A549 (cell line): ENCODE measurements at regions not wholly inside any gene's neighbourhood (a gene's known extent, or its start where the extent isn't known, plus 50 kb on each side); places are given as distances from the start of the nearest gene placed in this dataset.
A peak's percentile ranks its signal among the peaks of the same experiment; 100 is the strongest.
"Not testable (repeated sequence)": the region's sequence is repeated elsewhere in the genome, so short reads cannot be mapped to it uniquely, and the experiment has no call there.

Source experiments
- ATAC-seq, 2 experiments: fragments of 200-7000 bp in 1 of 2; fragments of >200 bp in 1 of 2; cut with Nextera tagmentation in 1 of 2; cut with Tn5 transposase in 1 of 2; 3 replicates each; pipeline versions ENCODE4 v1.8.0 to v1.9.1; 2018 to 2020; ENCODE audit warnings: mild to moderate bottlenecking in 1 of 2, moderate library complexity in 1 of 2
- CTCF ChIA-PET: fragments of 300-600 bp; sonication (Branson Sonifier 250); formaldehyde crosslinking; extraction: SDS; loops from one replicate; lab custom pipeline; 2021; ENCODE audit warnings: antibody characterized with exemption, inconsistent platforms; lab: Yijun Ruan, JAX
- POLR2A ChIA-PET: fragments of 350-600 bp; formaldehyde crosslinking; extraction: SDS; loops from one replicate; lab custom pipeline; 2021; ENCODE audit warnings: antibody characterized with exemption, inconsistent platforms; lab: Yijun Ruan, JAX
- DNase-seq, 2 experiments: peaks; one replicate each; pipeline versions ENCODE4 v3.0.0 to v3.0.0-alpha.2; 2011 to 2016; ENCODE audit warnings: low read depth in 1 of 2, low spot score in 1 of 2
- FAIRE-seq: peaks from 2 replicates; lab custom pipeline; 2011; peaks lifted over from hg19 to GRCh38; lab: Jason Lieb, UNC
- H3K27ac ChIP-seq, 2 experiments: fragments of >200 bp; sonication (Bioruptor Twin); formaldehyde crosslinking; 3 replicates each; pipeline ENCODE4 v1.5.1; 2016 to 2017
- H3K4me1 ChIP-seq: fragments of >200 bp; sonication (Bioruptor Twin); formaldehyde crosslinking; 3 replicates; pipeline ENCODE4 v1.6.1; 2016
- H3K4me2 ChIP-seq: fragments of >200 bp; sonication (Bioruptor Twin); formaldehyde crosslinking; 3 replicates; pipeline ENCODE4 v1.6.1; 2016
- H3K4me3 ChIP-seq: fragments of >200 bp; sonication (Bioruptor Twin); formaldehyde crosslinking; 3 replicates; pipeline ENCODE4 v1.5.1; 2016
- H3K9me3 ChIP-seq: fragments of >200 bp; sonication (Bioruptor Twin); formaldehyde crosslinking; 3 replicates; pipeline ENCODE4 v1.6.1; 2016
- CBX2 ChIP-seq: fragments of 200-600 bp; sonication (generic); IDR thresholded peaks from 2 replicates; pipeline ENCODE4 v1.6.1; 2016; ENCODE audit warnings: low read depth, mild to moderate bottlenecking, borderline replicate concordance
- CEBPB ChIP-seq, 2 experiments: fragments of >200 bp in 1 of 2; sonication (Bioruptor Twin) in 1 of 2; formaldehyde crosslinking in 1 of 2; IDR thresholded peaks; 2 replicates each; pipeline ENCODE4 v1.6.1; 2012 to 2016
- CHD4 ChIP-seq: fragments of 200-600 bp; sonication (generic); IDR thresholded peaks from 2 replicates; pipeline ENCODE4 v1.6.1; 2016; ENCODE audit warnings: antibody characterized with exemption, mild to moderate bottlenecking, borderline replicate concordance
- E2F6 ChIP-seq: IDR thresholded peaks from 2 replicates; pipeline ENCODE4 v1.6.1; 2012; ENCODE audit warnings: low read depth, borderline replicate concordance
- ELK1 ChIP-seq: fragments of 150-350 bp; IDR thresholded peaks from 2 replicates; pipeline ENCODE4 v1.6.1; 2014; ENCODE audit warnings: low read depth, mild to moderate bottlenecking, low read length
- ESRRA ChIP-seq: fragments of 150-350 bp; IDR thresholded peaks from 2 replicates; pipeline ENCODE4 v1.6.1; 2014; ENCODE audit warnings: mild to moderate bottlenecking, low read length, borderline replicate concordance
- GATA3 ChIP-seq: IDR thresholded peaks from 2 replicates; pipeline ENCODE4 v1.6.1; 2012; ENCODE audit warnings: borderline replicate concordance
- HOXA7 ChIP-seq: fragments of 250-450 bp; sonication (Bioruptor Pico); IDR thresholded peaks from 2 replicates; pipeline ENCODE4 v1.5.0; 2020; ENCODE audit warnings: mild to moderate bottlenecking, moderate library complexity
- HOXB13 ChIP-seq: fragments of 250-450 bp; sonication (Bioruptor Pico); IDR thresholded peaks from 2 replicates; pipeline ENCODE4 v1.5.0; 2020; ENCODE audit warnings: low read depth, mild to moderate bottlenecking, moderate library complexity
- JUN ChIP-seq, 2 experiments: fragments of >200 bp; sonication (Bioruptor Twin); formaldehyde crosslinking; IDR thresholded peaks; 2 replicates in 1 of 2; 3 replicates in 1 of 2; pipeline ENCODE4 v1.6.1; 2016 to 2017
- KDM1A ChIP-seq: fragments of 200-600 bp; sonication (generic); IDR thresholded peaks from 2 replicates; pipeline ENCODE4 v1.6.1; 2016; ENCODE audit warnings: low read depth, mild to moderate bottlenecking
- KDM5A ChIP-seq: fragments of 200-600 bp; sonication (generic); IDR thresholded peaks from 2 replicates; pipeline ENCODE4 v1.6.1; 2016; ENCODE audit warnings: antibody characterized with exemption, mild to moderate bottlenecking
- MAX ChIP-seq: IDR thresholded peaks from 2 replicates; pipeline ENCODE4 v1.6.1; 2012
- MAZ ChIP-seq: fragments of 150-350 bp; IDR thresholded peaks from 2 replicates; pipeline ENCODE4 v1.6.1; 2014; ENCODE audit warnings: antibody characterized with exemption, low read depth, low read length, borderline replicate concordance
- POLR2A ChIP-seq: IDR thresholded peaks from 2 replicates; pipeline ENCODE4 v1.6.1; 2012; ENCODE audit warnings: mild to moderate bottlenecking, low read length
- RFX5 ChIP-seq: fragments of 450-650 bp; IDR thresholded peaks from 2 replicates; pipeline ENCODE4 v1.7.1; 2014; ENCODE audit warnings: antibody characterized with exemption, mild to moderate bottlenecking, moderate library complexity
- SMC3 ChIP-seq: fragments of >200 bp; sonication (Bioruptor Twin); formaldehyde crosslinking; IDR thresholded peaks from 3 replicates; pipeline ENCODE4 v1.6.1; 2018; ENCODE audit warnings: inconsistent platforms
- ZFP36 ChIP-seq: fragments of 450-650 bp; IDR thresholded peaks from 2 replicates; pipeline ENCODE4 v1.6.1; 2014; ENCODE audit warnings: borderline replicate concordance; ENCODE audit not compliant: partially characterized antibody
- ZSCAN20 ChIP-seq: fragments of 250-450 bp; sonication (Bioruptor Pico); IDR thresholded peaks from 2 replicates; pipeline ENCODE4 v1.8.0; 2022; ENCODE audit warnings: mild to moderate bottlenecking, moderate library complexity
- WGBS: methylation state at CpG from one replicate; pipeline ENCODE4 v1.1.6; 2017; ENCODE audit errors: missing lambda C conversion rate; 5-methylcytosine and 5-hydroxymethylcytosine counted together

- ATAC-seq: peak in 1 of 2 experiments; percentile 41; a peak in 3 of 6 replicates
- no peak for FAIRE-seq
- ChIA-PET CTCF (interaction anchor here (1.2 to 1.6 kb wide), 3 partner anchors 85 to 228 kb away, joined by 3 to 4 read pairs (median 4); no protein-coding TSS in a partner anchor), POLR2A (no interaction called here)
- Histone ChIP-seq H3K27ac (peak overlapping the region; percentile 63 to 97), H3K9me3 (no peaks in the 10 kb centered on the region), H3K4me2 (peak overlapping the region; percentile 35), H3K4me3 (no peak overlapping the region), H3K4me1 (peaks cover 58% of the 10 kb centered on the region)
- DNase-seq: peak in 1 of 2 experiments; percentile 67
- WGBS: 28% methylated on average over 8 of the region's 8 CpGs
- TF ChIP-seq HOXB13 (CRISPR knock-in tag): no peak
- peak; percentile 64; the same call in 1 of the 2 replicates for TF ChIP-seq MAX
Measured at GRCh38 chr20:56778765-56779195, 149.7 kb downstream of the TFAP2C start.

GRCh38 chr20:56779452-56780143, 150.5 kb downstream of the TFAP2C start:
- CTCF ChIA-PET: interaction anchor here (0.7 to 1.6 kb wide), 6 partner anchors 9 to 229 kb away, joined by 3 to 5 read pairs (median 4); no protein-coding TSS in a partner anchor
- Histone ChIP-seq H3K4me3 (no peak overlapping the region), H3K4me2 (peak overlapping the region; percentile 35), H3K27ac (peak overlapping the region; percentile 96 to 97), H3K4me1 (peaks cover 66% of the 10 kb centered on the region), H3K9me3 (no peaks in the 10 kb centered on the region)
- 89% methylated on average over 10 of the region's 11 CpGs for WGBS
- POLR2A ChIA-PET: interaction anchor here (1.1 kb wide), 1 partner anchor 150 kb away, joined by 4 read pairs; no protein-coding TSS in a partner anchor
- TF ChIP-seq MAZ (no peak), MAX (no peak), KDM5A (no peak), KDM1A (peak; percentile 73; the same call in 1 of the 2 replicates), ELK1 (no peak), POLR2A (no peak), ESRRA (no peak)
- DNase-seq (no peak), FAIRE-seq (no peak), ATAC-seq (no peak)

GRCh38 chr20:56780266-56780665, 151.2 kb downstream of the TFAP2C start:
- ChIA-PET CTCF (interaction anchor here (0.7 to 1.3 kb wide), 5 partner anchors 10 to 193 kb away, joined by 3 to 5 read pairs (median 4); no protein-coding TSS in a partner anchor), POLR2A (interaction anchor here (1.1 kb wide), 1 partner anchor 150 kb away, joined by 4 read pairs; no protein-coding TSS in a partner anchor)
- ATAC-seq: no peak
- TF ChIP-seq ZFP36 (peak; percentile 15), POLR2A (no peak), HOXA7 (no peak), KDM1A (peak; percentile 49; the same call in 1 of the 2 replicates)
- no peak for DNase-seq
- no peak for FAIRE-seq
- peak overlapping the region; percentile 96 to 97 for H3K27ac ChIP-seq
- no peak overlapping the region for H3K4me3 ChIP-seq
- H3K4me1 ChIP-seq: peaks cover 73% of the 10 kb centered on the region
- H3K4me2 ChIP-seq: peak overlapping the region; percentile 66; the same call in 2 of the 3 replicates
- no peaks in the 10 kb centered on the region for H3K9me3 ChIP-seq
- 90% methylated on average over 7 of the region's 7 CpGs for WGBS

GRCh38 chr20:56781108-56781739, 152.1 kb downstream of the TFAP2C start:
- ChIA-PET CTCF (interaction anchor here (1.1 to 1.3 kb wide), 2 partner anchors 151 to 192 kb away, joined by 4 to 5 read pairs; no protein-coding TSS in a partner anchor), POLR2A (no interaction called here)
- peak overlapping the region; percentile 66 for H3K4me2 ChIP-seq
- ATAC-seq: peak; percentile 67 to 71
- TF ChIP-seq E2F6: peak; percentile 56
- TF ChIP-seq GATA3: peak; percentile 42; the same call in 1 of the 2 replicates
- no peak for TF ChIP-seq CHD4
- 0 out of 2 replicates have a peak, but pooled peaks have one; percentile 11 for TF ChIP-seq ZSCAN20 (CRISPR knock-in tag)
- TF ChIP-seq JUN (IDR thresholded peaks at IDR 0.05): peak in 1 of 2 experiments; percentile 59; a peak in 1 of 5 replicates
- TF ChIP-seq MAX: peak; percentile 62; the same call in 1 of the 2 replicates
- TF ChIP-seq CEBPB (IDR thresholded peaks at IDR 0.05): peak; percentile 56 to 93; a peak in 3 of 4 replicates
- TF ChIP-seq SMC3: 0 out of 3 replicates have a peak, but pooled peaks have one; percentile 15
- TF ChIP-seq CBX2: no peak
- TF ChIP-seq RFX5: no peak
- TF ChIP-seq, all 56 proteins: peak for 7
- FAIRE-seq (no peak), DNase-seq (peak in 1 of 2 experiments; percentile 80)
- 33% methylated on average over 10 of the region's 12 CpGs for WGBS
- Histone ChIP-seq H3K4me3 (peak overlapping the region; percentile 10; the same call in 2 of the 3 replicates), H3K27ac (peak overlapping the region; percentile 96 to 97), H3K4me1 (peaks cover 82% of the 10 kb centered on the region), H3K9me3 (no peaks in the 10 kb centered on the region)

- CTCF ChIA-PET: interaction anchor here (1.3 kb wide), 1 partner anchor 152 kb away, joined by 9 read pairs; the partner anchor contains the start of gene TFAP2C
- POLR2A ChIA-PET, H3K9me3 ChIP-seq, DNase-seq, FAIRE-seq: not testable (repeated sequence)
- Histone ChIP-seq H3K4me1 (peaks cover 87% of the 10 kb centered on the region), H3K4me2 (peak overlapping the region; percentile 66), H3K27ac (peak overlapping the region; percentile 96 to 97), H3K4me3 (0 out of 3 replicates have a peak overlapping the region, but pooled peaks have one; percentile 10)
- 70% methylated on average over 2 of the region's 2 CpGs for WGBS
- 0 out of 6 replicates have a peak, but pooled peaks of 1 of the 2 experiments have one; percentile 5 for ATAC-seq
Measured at GRCh38 chr20:56781987-56782560, 153.0 kb downstream of the TFAP2C start.
